Endothelial cell of umbilical vein (primary cell): ENCODE measurements at regions not wholly inside any gene's neighbourhood (a gene's known extent, or its start where the extent isn't known, plus 50 kb on each side); places are given as distances from the start of the nearest gene placed in this dataset.

ENCODE experiments used
- BruUV-seq: library from RNA; stranded (reverse); fragments of 400-500 nt; replicated peaks from 2 replicates; lab custom pipeline; 2021; lab: Mats Ljungman, UMichigan
- CTCF ChIA-PET: fragments of 300-600, 350-600 bp; sonication (Branson Sonifier 250); formaldehyde crosslinking; loops from one replicate; lab custom pipeline; 2021; ENCODE audit warnings: antibody characterized with exemption, inconsistent platforms; lab: Charles Lee
- POLR2A ChIA-PET: fragments of 300-600, 350-600 bp; sonication (Branson Sonifier 250); formaldehyde crosslinking; loops from one replicate; lab custom pipeline; 2021; ENCODE audit warnings: antibody characterized with exemption, inconsistent platforms; lab: Charles Lee
- DNase-seq: peaks from one replicate; pipeline ENCODE4 v3.0.0-alpha.2; 2011; ENCODE audit warnings: low read depth, low spot score
- FAIRE-seq: peaks from 2 replicates; lab custom pipeline; 2011; peaks lifted over from hg19 to GRCh38; lab: Jason Lieb, UNC
- H2AFZ ChIP-seq: 2 replicates; pipeline ENCODE4 v1.6.0; 2012; ENCODE audit warnings: low read depth, low read length, control low read depth, inconsistent platforms
- H3K27ac ChIP-seq: 2 replicates; pipeline ENCODE4 v1.5.1; 2011; ENCODE audit warnings: low read depth, mild to moderate bottlenecking, control low read depth, low read length, moderate library complexity; ENCODE audit not compliant: insufficient read depth
- H3K27me3 ChIP-seq, 2 experiments: 2 replicates each; pipeline versions ENCODE4 v1.6.0 to v1.6.1; 2011; ENCODE audit warnings: low read length in 2 of 2, mixed read lengths in 1 of 2; ENCODE audit not compliant: control insufficient read depth in 2 of 2, insufficient read depth in 2 of 2
- H3K36me3 ChIP-seq, 2 experiments: 2 replicates in 1 of 2; 3 replicates in 1 of 2; pipeline ENCODE4 v1.5.1; 2011; ENCODE audit warnings: low read length in 2 of 2, mild to moderate bottlenecking in 1 of 2, moderate library complexity in 1 of 2; ENCODE audit not compliant: control insufficient read depth in 2 of 2, insufficient read depth in 2 of 2; ENCODE audit errors: extremely low read depth in 1 of 2
- H3K4me1 ChIP-seq: 3 replicates; pipeline ENCODE4 v1.5.1; 2011; ENCODE audit warnings: mild to moderate bottlenecking, low read length; ENCODE audit not compliant: control insufficient read depth, insufficient read depth; ENCODE audit errors: extremely low read depth
- H3K4me2 ChIP-seq: 2 replicates; pipeline ENCODE4 v1.6.1; 2011; ENCODE audit warnings: low read length, control low read depth, mixed read lengths; ENCODE audit not compliant: insufficient read depth
- H3K4me3 ChIP-seq, 3 experiments: fragments of 200-600 bp in 1 of 3; sonication (generic), shearing (Covaris generic) in 1 of 3; replicated peaks in 1 of 3; 2 replicates each; pipeline ENCODE4 v1.5.1; 2011 to 2016; ENCODE audit warnings: control low read depth in 3 of 3, low read length in 3 of 3, mild to moderate bottlenecking in 2 of 3, inconsistent platforms in 1 of 3, low read depth in 1 of 3, moderate library complexity in 1 of 3; ENCODE audit not compliant: insufficient read depth in 1 of 3
- H3K79me2 ChIP-seq: 2 replicates; pipeline ENCODE4 v1.6.0; 2012; ENCODE audit warnings: low read length, inconsistent platforms; ENCODE audit not compliant: control insufficient read depth, insufficient read depth
- H3K9ac ChIP-seq: replicated peaks from 2 replicates; pipeline ENCODE3; 2011; ENCODE audit warnings: low read length, control low read depth; ENCODE audit not compliant: insufficient read depth; ENCODE audit errors: extremely low read depth
- H3K9me1 ChIP-seq: replicated peaks from 3 replicates; pipeline ENCODE4 v1.6.0; 2011; ENCODE audit warnings: mild to moderate bottlenecking, low read length; ENCODE audit not compliant: control insufficient read depth, insufficient read depth; ENCODE audit errors: extremely low read depth
- H3K9me3 ChIP-seq: replicated peaks from 2 replicates; pipeline ENCODE4 v1.5.1; 2012; ENCODE audit warnings: low read length, inconsistent platforms; ENCODE audit not compliant: control insufficient read depth, insufficient read depth
- H4K20me1 ChIP-seq: replicated peaks from 2 replicates; pipeline ENCODE3; 2011; ENCODE audit warnings: mild to moderate bottlenecking, low read length; ENCODE audit not compliant: control insufficient read depth, insufficient read depth; ENCODE audit errors: extremely low read depth
- EZH2 ChIP-seq: IDR thresholded peaks from 2 replicates; pipeline ENCODE4 v1.6.1; 2012; ENCODE audit warnings: borderline replicate concordance, low read depth, mild to moderate bottlenecking, moderate library complexity, low read length, inconsistent platforms; ENCODE audit not compliant: severe bottlenecking
- FOS ChIP-seq: IDR thresholded peaks from 2 replicates; pipeline ENCODE4 v1.6.1; 2011; ENCODE audit warnings: mild to moderate bottlenecking, low read length, moderate library complexity, borderline replicate concordance; ENCODE audit not compliant: insufficient read depth
- GATA2 ChIP-seq: IDR thresholded peaks from 2 replicates; pipeline ENCODE4 v1.7.0; 2011; ENCODE audit warnings: low read depth, mild to moderate bottlenecking, moderate library complexity, mixed read lengths, low read length; ENCODE audit not compliant: insufficient read length, insufficient read depth
- JUN ChIP-seq: IDR thresholded peaks from 2 replicates; pipeline ENCODE4 v1.6.1; 2011; ENCODE audit warnings: borderline replicate concordance, low read depth; ENCODE audit not compliant: insufficient read length, insufficient read depth
- MYC ChIP-seq: IDR thresholded peaks from one replicate; pipeline ENCODE4 v1.6.1; 2011; ENCODE audit warnings: mild to moderate bottlenecking, low read depth, low read length
- POLR2A ChIP-seq: IDR thresholded peaks from 2 replicates; pipeline ENCODE4 v1.6.1; 2012; ENCODE audit warnings: low read depth, mild to moderate bottlenecking, control low read depth, low read length
- POLR2AphosphoS5 ChIP-seq: IDR thresholded peaks from 2 replicates; pipeline ENCODE4 v1.6.1; 2012; ENCODE audit warnings: low read depth, mild to moderate bottlenecking, control low read depth, low read length, moderate library complexity; ENCODE audit not compliant: insufficient read depth
- dilution Hi-C: fragments of 300-500 bp; cut with MboI; formaldehyde crosslinking; loops from one replicate; pipeline ENCODE4 v1.15.0; 2019; ENCODE audit warnings: low sequenced_read_pairs; ENCODE audit not compliant: extremely low pct_ligation_motif_present
- intact Hi-C: fragments of 100-400 bp; cut with micrococcal nuclease; formaldehyde crosslinking; loops from one replicate; pipeline ENCODE4 v1.10.0; 2022
- TF ChIP-seq, protein P1 (sequence below), 2 donors: IDR thresholded peaks; 1 replicate in 1 of 2; 2 replicates in 1 of 2; pipeline ENCODE4 v1.5.1; 2011; ENCODE audit warnings: low read length in 2 of 2, mild to moderate bottlenecking in 2 of 2, moderate library complexity in 2 of 2, control low read depth in 1 of 2, inconsistent platforms in 1 of 2, low read depth in 1 of 2; ENCODE audit not compliant: insufficient read depth in 1 of 2; ENCODE audit errors: extremely low read depth in 1 of 2
- TF ChIP-seq, protein P2 (sequence below): IDR thresholded peaks from 2 replicates; pipeline ENCODE4 v1.6.1; 2011; ENCODE audit not compliant: insufficient read depth, insufficient read length

GRCh38 chr15:62788224-62788623, 254.3 kb upstream of the TPM1 start:
- no peaks in the 10 kb centered on the region for H3K36me3 ChIP-seq
- H3K9ac ChIP-seq, result no peak overlapping the region
- dilution Hi-C loops, result no loop called here
- no peaks in the 10 kb centered on the region for H3K9me3 ChIP-seq
- no peaks in the 10 kb centered on the region for H3K9me1 ChIP-seq
- no peak overlapping the region for H3K27ac ChIP-seq
- no peak for TF ChIP-seq FOS
- no peak for TF ChIP-seq POLR2AphosphoS5
- TF ChIP-seq EZH2, result no peak
- TF ChIP-seq GATA2, result no peak
- TF ChIP-seq JUN, result no peak
- TF ChIP-seq MYC, result no peak
- TF ChIP-seq, protein P1, sequence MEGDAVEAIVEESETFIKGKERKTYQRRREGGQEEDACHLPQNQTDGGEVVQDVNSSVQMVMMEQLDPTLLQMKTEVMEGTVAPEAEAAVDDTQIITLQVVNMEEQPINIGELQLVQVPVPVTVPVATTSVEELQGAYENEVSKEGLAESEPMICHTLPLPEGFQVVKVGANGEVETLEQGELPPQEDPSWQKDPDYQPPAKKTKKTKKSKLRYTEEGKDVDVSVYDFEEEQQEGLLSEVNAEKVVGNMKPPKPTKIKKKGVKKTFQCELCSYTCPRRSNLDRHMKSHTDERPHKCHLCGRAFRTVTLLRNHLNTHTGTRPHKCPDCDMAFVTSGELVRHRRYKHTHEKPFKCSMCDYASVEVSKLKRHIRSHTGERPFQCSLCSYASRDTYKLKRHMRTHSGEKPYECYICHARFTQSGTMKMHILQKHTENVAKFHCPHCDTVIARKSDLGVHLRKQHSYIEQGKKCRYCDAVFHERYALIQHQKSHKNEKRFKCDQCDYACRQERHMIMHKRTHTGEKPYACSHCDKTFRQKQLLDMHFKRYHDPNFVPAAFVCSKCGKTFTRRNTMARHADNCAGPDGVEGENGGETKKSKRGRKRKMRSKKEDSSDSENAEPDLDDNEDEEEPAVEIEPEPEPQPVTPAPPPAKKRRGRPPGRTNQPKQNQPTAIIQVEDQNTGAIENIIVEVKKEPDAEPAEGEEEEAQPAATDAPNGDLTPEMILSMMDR (IDR thresholded peaks at IDR 0.05; ENCODE audit: extremely low read depth in 1 of 2, insufficient read depth in 1 of 2, low read depth in 1 of 2, low read length in 2 of 2), result no peak
- TF ChIP-seq, protein P2, sequence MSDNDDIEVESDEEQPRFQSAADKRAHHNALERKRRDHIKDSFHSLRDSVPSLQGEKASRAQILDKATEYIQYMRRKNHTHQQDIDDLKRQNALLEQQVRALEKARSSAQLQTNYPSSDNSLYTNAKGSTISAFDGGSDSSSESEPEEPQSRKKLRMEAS, result no peak
- no peak for TF ChIP-seq POLR2A
- H3K4me2 ChIP-seq, result no peak overlapping the region
- H3K4me1 ChIP-seq, result no peaks in the 10 kb centered on the region
- H4K20me1 ChIP-seq, result no peaks in the 10 kb centered on the region
- no TSS peak for BruUV-seq
- FAIRE-seq (no peak), DNase-seq (no peak)
- H2AFZ ChIP-seq, result no peak overlapping the region
- intact Hi-C loops, result loop anchor here (10.0 kb wide), 1 partner anchor 137 kb away; no protein-coding TSS in a partner anchor
- ChIA-PET POLR2A (no interaction called here), CTCF (interaction anchor here (1.6 kb wide), 1 partner anchor 9 kb away, joined by 6 read pairs; no protein-coding TSS in a partner anchor)
- no peaks in the 10 kb centered on the region for H3K79me2 ChIP-seq
- peaks cover 0 to 2% of the 10 kb centered on the region in 2 experiments for H3K27me3 ChIP-seq
- no peak overlapping the region for H3K4me3 ChIP-seq
